Mesothelial cell of epicardium (in vitro differentiated cells): ENCODE measurements at regions not wholly inside any gene's neighbourhood (a gene's known extent, or its start where the extent isn't known, plus 50 kb on each side); places are given as distances from the start of the nearest gene placed in this dataset.

Experiments
- DNase-seq, 2 experiments: peaks; one replicate each; pipeline ENCODE4 v3.0.0; 2021; ENCODE audit warnings: low spot score in 2 of 2; ENCODE audit not compliant: unreplicated experiment in 2 of 2
- H3K27ac Mint-ChIP-seq: 2 replicates; pipeline ENCODE4 v1.8.0; 2021; ENCODE audit warnings: mixed read lengths
- H3K27me3 Mint-ChIP-seq: 2 replicates; pipeline ENCODE4 v1.8.0; 2021; ENCODE audit warnings: low read depth, mixed read lengths
- H3K36me3 Mint-ChIP-seq: 2 replicates; pipeline ENCODE4 v1.8.0; 2021; ENCODE audit warnings: mixed read lengths
- H3K4me1 Mint-ChIP-seq: 2 replicates; pipeline ENCODE4 v1.8.0; 2021; ENCODE audit warnings: mixed read lengths
- H3K4me3 Mint-ChIP-seq: 2 replicates; pipeline ENCODE4 v1.8.0; 2021; ENCODE audit warnings: mild to moderate bottlenecking, moderate library complexity, mixed read lengths
- H3K9me3 Mint-ChIP-seq: 2 replicates; pipeline ENCODE4 v1.8.0; 2021; ENCODE audit warnings: mixed read lengths
- CTCF ChIP-seq: fragments of 200-600 bp; sonication (generic); IDR thresholded peaks from one replicate; pipeline ENCODE4 v1.5.0; 2021; ENCODE audit warnings: antibody characterized with exemption; ENCODE audit not compliant: unreplicated experiment

DNA sequence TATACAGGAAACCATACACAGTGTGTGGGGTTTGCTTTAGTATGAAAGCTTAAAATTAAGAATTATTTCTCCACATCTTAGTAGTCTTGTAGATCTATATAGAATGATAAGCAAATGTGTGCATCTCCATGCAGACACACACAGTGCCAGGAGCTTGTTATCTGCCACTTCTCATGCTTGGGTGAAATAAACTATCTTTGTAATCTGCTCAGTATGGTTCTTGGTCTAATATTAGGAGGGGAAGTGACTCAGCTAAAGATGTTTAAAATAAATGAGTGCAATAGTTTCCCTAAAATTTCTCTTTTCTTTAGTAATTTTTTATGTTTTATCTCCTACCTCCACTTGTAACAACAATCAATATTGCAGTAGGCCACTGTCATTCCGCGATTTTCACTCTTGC is 689.6 kb downstream of the TAF11L14 start:
- Mint-ChIP-seq H3K9me3 (peaks cover 9% of the 10 kb centered on the region), H3K27ac (no peak overlapping the region), H3K36me3 (no peaks in the 10 kb centered on the region), H3K4me1 (no peaks in the 10 kb centered on the region), H3K27me3 (no peaks in the 10 kb centered on the region), H3K4me3 (no peak overlapping the region)
- TF ChIP-seq CTCF, result no peak
- no peak for DNase-seq

DNA sequence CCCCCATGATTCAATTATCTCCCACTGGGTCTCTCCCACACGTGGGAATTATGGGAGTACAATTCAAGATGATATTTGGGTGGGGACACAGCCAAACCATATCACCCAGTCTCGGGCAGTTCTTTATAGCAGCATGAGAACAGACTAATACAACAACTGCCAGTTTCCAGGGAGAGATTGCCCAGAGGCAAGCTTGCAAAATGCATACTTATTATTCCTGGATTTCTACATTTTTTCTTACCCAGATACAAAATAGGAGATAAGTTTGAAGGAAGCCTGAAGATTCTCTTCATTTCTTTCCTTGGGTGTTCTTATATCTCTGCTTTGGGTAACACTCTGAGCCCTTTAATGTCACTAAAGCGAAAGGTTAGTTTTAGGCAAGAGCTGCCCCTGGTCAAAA is 691.2 kb downstream of the TAF11L14 start:
- Mint-ChIP-seq H3K9me3 (peaks cover 9% of the 10 kb centered on the region), H3K4me1 (peaks cover 9% of the 10 kb centered on the region), H3K4me3 (no peak overlapping the region), H3K36me3 (no peaks in the 10 kb centered on the region), H3K27ac (no peak overlapping the region), H3K27me3 (no peaks in the 10 kb centered on the region)
- no peak for DNase-seq
- no peak for TF ChIP-seq CTCF

- Mint-ChIP-seq H3K4me1 (peaks cover 19% of the 10 kb centered on the region), H3K27ac (peak overlapping the region; percentile 60), H3K4me3 (no peak overlapping the region), H3K9me3 (peaks cover 26% of the 10 kb centered on the region), H3K27me3 (no peaks in the 10 kb centered on the region), H3K36me3 (peaks cover 6% of the 10 kb centered on the region)
- no peak for DNase-seq
- TF ChIP-seq CTCF, result no peak
These were observed 695.1 kb downstream of the TAF11L14 start for GRCh38 chr5:18329328-18329727.

DNA sequence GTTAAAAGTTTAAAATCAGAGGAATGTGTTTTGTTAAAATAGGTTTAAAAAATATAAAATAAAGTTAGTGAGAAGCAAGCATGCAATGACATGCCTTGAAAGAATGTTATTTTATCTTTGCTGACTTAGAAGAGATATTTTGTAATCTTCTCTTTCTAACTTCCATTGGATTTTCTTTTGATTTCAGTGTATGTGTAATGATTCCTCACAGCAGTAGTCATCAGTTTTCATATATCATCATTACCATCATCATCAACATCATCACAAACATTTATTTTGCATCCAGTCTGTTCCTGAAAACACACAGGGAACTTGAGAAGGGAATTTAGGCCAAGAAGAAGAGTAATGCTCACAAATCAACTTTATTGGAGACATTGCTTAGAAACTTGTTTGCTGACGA is 699.6 kb downstream of the TAF11L14 start:
- no peaks in the 10 kb centered on the region for H3K27me3 Mint-ChIP-seq
- TF ChIP-seq CTCF, result no peak
- H3K4me3 Mint-ChIP-seq, result no peak overlapping the region
- no peak overlapping the region for H3K27ac Mint-ChIP-seq
- peaks cover 20% of the 10 kb centered on the region for H3K9me3 Mint-ChIP-seq
- no peak for DNase-seq
- peaks cover 6% of the 10 kb centered on the region for H3K36me3 Mint-ChIP-seq
- peaks cover 29% of the 10 kb centered on the region for H3K4me1 Mint-ChIP-seq

- Mint-ChIP-seq H3K4me3 (no peak overlapping the region), H3K4me1 (peaks cover 22% of the 10 kb centered on the region), H3K9me3 (peaks cover 20% of the 10 kb centered on the region), H3K36me3 (peaks cover 6% of the 10 kb centered on the region), H3K27me3 (no peaks in the 10 kb centered on the region), H3K27ac (no peak overlapping the region)
- no peak for TF ChIP-seq CTCF
- no peak for DNase-seq
These were observed 700.7 kb downstream of the TAF11L14 start for GRCh38 chr5:18334949-18335348.

GRCh38 chr5:18354828-18355227 is 720.6 kb downstream of the TAF11L14 start:
- Mint-ChIP-seq H3K9me3 (peaks cover 13% of the 10 kb centered on the region), H3K27ac (no peak overlapping the region), H3K4me3 (no peak overlapping the region), H3K4me1 (no peaks in the 10 kb centered on the region), H3K36me3 (peaks cover 4% of the 10 kb centered on the region), H3K27me3 (no peaks in the 10 kb centered on the region)
- no peak for TF ChIP-seq CTCF
- no peak for DNase-seq
